Neuronal stem cell (in vitro differentiated cells): ENCODE measurements at regions not wholly inside any gene's neighbourhood (a gene's known extent, or its start where the extent isn't known, plus 50 kb on each side); places are given as distances from the start of the nearest gene placed in this dataset.

Source experiments
- DNase-seq: peaks from one replicate; pipeline ENCODE4 v3.0.0-alpha.2; 2013; ENCODE audit warnings: low spot score
- H2AFZ ChIP-seq: one replicate; pipeline ENCODE4 v1.6.1; 2013; ENCODE audit warnings: mild to moderate bottlenecking, low read length, inconsistent platforms
- H2AK5ac ChIP-seq: 2 replicates; pipeline ENCODE4 v1.6.1; 2013; ENCODE audit warnings: low read depth, mild to moderate bottlenecking, inconsistent platforms, low read length, moderate library complexity, mixed read lengths
- H2BK120ac ChIP-seq: 2 replicates; pipeline ENCODE4 v1.6.1; 2013; ENCODE audit warnings: low read depth, mild to moderate bottlenecking, inconsistent platforms, low read length, moderate library complexity, mixed read lengths
- H2BK12ac ChIP-seq: one replicate; pipeline ENCODE4 v1.6.1; 2013; ENCODE audit warnings: low read length, inconsistent platforms
- H2BK15ac ChIP-seq: 2 replicates; pipeline ENCODE4 v1.6.1; 2013; ENCODE audit warnings: mild to moderate bottlenecking, low read length, inconsistent platforms, mixed read lengths
- H2BK5ac ChIP-seq: one replicate; pipeline ENCODE4 v1.6.1; 2013; ENCODE audit warnings: inconsistent platforms, mild to moderate bottlenecking, low read length, moderate library complexity
- H3K14ac ChIP-seq: one replicate; pipeline ENCODE4 v1.6.1; 2013; ENCODE audit warnings: low read length, inconsistent platforms
- H3K18ac ChIP-seq: 2 replicates; pipeline ENCODE4 v1.6.1; 2013; ENCODE audit warnings: low read length, inconsistent platforms
- H3K23ac ChIP-seq: 2 replicates; pipeline ENCODE4 v1.6.1; 2013; ENCODE audit warnings: low read depth, mild to moderate bottlenecking, mixed read lengths, low read length, inconsistent platforms; ENCODE audit not compliant: poor library complexity
- H3K27ac ChIP-seq: replicated peaks from 3 replicates; pipeline ENCODE4 v1.5.1; 2013; ENCODE audit warnings: low read length, inconsistent platforms
- H3K27me3 ChIP-seq, 3 experiments: 2 replicates each; pipeline ENCODE4 v1.6.1; 2013; ENCODE audit warnings: low read length in 3 of 3, mild to moderate bottlenecking in 2 of 3, inconsistent platforms in 1 of 3, low read depth in 1 of 3, mixed read lengths in 1 of 3, moderate library complexity in 1 of 3; ENCODE audit not compliant: control insufficient read depth in 3 of 3, insufficient read depth in 3 of 3
- H3K36me3 ChIP-seq, 2 donors: replicated peaks in 1 of 2; 2 replicates each; pipeline ENCODE4 v1.6.1; 2013; ENCODE audit warnings: low read length in 2 of 2; ENCODE audit not compliant: control insufficient read depth in 2 of 2, insufficient read depth in 2 of 2
- H3K4ac ChIP-seq: 2 replicates; pipeline ENCODE4 v1.6.1; 2013; ENCODE audit warnings: inconsistent platforms, mild to moderate bottlenecking, low read length, moderate library complexity
- H3K4me1 ChIP-seq, 2 donors: 1 replicate in 1 of 2; 2 replicates in 1 of 2; pipeline ENCODE4 v1.6.1; 2013; ENCODE audit warnings: low read length in 2 of 2, low read depth in 1 of 2; ENCODE audit not compliant: control insufficient read depth in 2 of 2, insufficient read depth in 1 of 2
- H3K4me2 ChIP-seq: one replicate; pipeline ENCODE4 v1.6.1; 2013; ENCODE audit warnings: mild to moderate bottlenecking, low read length, inconsistent platforms; ENCODE audit not compliant: insufficient read depth, poor library complexity, severe bottlenecking
- H3K4me3 ChIP-seq, 2 donors: 2 replicates each; pipeline ENCODE4 v1.5.1; 2013; ENCODE audit warnings: low read length in 2 of 2, mild to moderate bottlenecking in 2 of 2, inconsistent platforms in 1 of 2, moderate library complexity in 1 of 2
- H3K79me1 ChIP-seq: one replicate; pipeline ENCODE4 v1.6.1; 2013; ENCODE audit warnings: low read depth, mild to moderate bottlenecking, inconsistent platforms, low read length, moderate library complexity
- H3K9ac ChIP-seq: one replicate; pipeline ENCODE4 v1.6.1; 2013; ENCODE audit warnings: mild to moderate bottlenecking, low read depth, low read length, inconsistent platforms; ENCODE audit not compliant: poor library complexity
- H3K9me3 ChIP-seq, 2 donors: replicated peaks in 1 of 2; 2 replicates each; pipeline versions ENCODE3 to v1.6.1; 2013; ENCODE audit warnings: low read length in 2 of 2, mild to moderate bottlenecking in 2 of 2, inconsistent platforms in 1 of 2, low read depth in 1 of 2, mixed read lengths in 1 of 2, moderate library complexity in 1 of 2; ENCODE audit not compliant: control insufficient read depth in 2 of 2, insufficient read depth in 1 of 2
- H4K8ac ChIP-seq: one replicate; pipeline ENCODE4 v1.6.1; 2013; ENCODE audit warnings: low read depth, mild to moderate bottlenecking, inconsistent platforms, low read length, moderate library complexity
- H4K91ac ChIP-seq: one replicate; pipeline ENCODE4 v1.6.1; 2013; ENCODE audit warnings: low read length, low read depth, mild to moderate bottlenecking, inconsistent platforms; ENCODE audit not compliant: poor library complexity
- WGBS, 2 donors: extraction: QIAGEN DNeasy Blood & Tissue Kit; methylation state at CpG; one replicate each; pipeline ENCODE4 v1.1.7; 2013; ENCODE audit warnings: missing lambda C conversion rate in 2 of 2, mixed read lengths in 1 of 2; ENCODE audit not compliant: insufficient read length in 2 of 2, insufficient replicate concordance in 1 of 2; ENCODE audit errors: extremely low coverage in 2 of 2; 5-methylcytosine and 5-hydroxymethylcytosine counted together

DNA sequence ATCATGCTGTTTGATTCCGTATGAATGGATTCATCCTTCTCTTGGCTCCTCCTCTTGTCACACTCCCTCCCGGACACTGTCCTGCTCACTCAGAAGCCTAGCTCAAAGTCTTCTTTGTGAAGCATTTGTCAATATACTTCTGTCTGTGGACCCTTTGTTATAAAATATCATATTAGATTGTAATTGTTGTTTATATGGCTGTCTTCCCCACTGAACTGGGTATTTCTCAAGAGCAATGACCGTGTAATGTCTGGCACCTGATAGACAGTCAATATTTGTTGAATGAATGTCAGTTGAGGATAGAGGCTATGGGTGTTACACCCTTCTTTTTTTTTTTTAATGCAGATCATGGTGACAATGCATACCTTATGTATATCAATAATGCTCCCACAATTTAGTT lies 335.3 kb downstream of the SOX4 start:
- no peak overlapping the region for H2BK12ac ChIP-seq
- H3K27ac ChIP-seq: no peak overlapping the region
- H3K4me1 ChIP-seq: no peaks in the 10 kb centered on the region
- no CpG with 5 or more reads among the region's 3 CpGs for WGBS, 2 donors
- no peak overlapping the region for H4K91ac ChIP-seq
- no peak overlapping the region for H2BK15ac ChIP-seq
- no peak overlapping the region for H3K14ac ChIP-seq
- H2AK5ac ChIP-seq: no peak overlapping the region
- no peak overlapping the region for H3K4ac ChIP-seq
- peaks cover 0 to 8% of the 10 kb centered on the region in 2 donors for H3K9me3 ChIP-seq
- no peak overlapping the region for H2AFZ ChIP-seq
- DNase-seq: no peak
- H3K36me3 ChIP-seq: peaks cover 0 to 6% of the 10 kb centered on the region in 2 donors
- H4K8ac ChIP-seq: no peak overlapping the region
- no peak overlapping the region for H2BK5ac ChIP-seq
- H3K79me1 ChIP-seq: no peaks in the 10 kb centered on the region
- H3K27me3 ChIP-seq: no peaks in the 10 kb centered on the region
- H2BK120ac ChIP-seq: no peak overlapping the region
- no peak overlapping the region for H3K18ac ChIP-seq
- H3K9ac ChIP-seq: no peak overlapping the region
- H3K4me2 ChIP-seq: no peak overlapping the region
- H3K23ac ChIP-seq: no peak overlapping the region
- H3K4me3 ChIP-seq: no peak overlapping the region

DNA sequence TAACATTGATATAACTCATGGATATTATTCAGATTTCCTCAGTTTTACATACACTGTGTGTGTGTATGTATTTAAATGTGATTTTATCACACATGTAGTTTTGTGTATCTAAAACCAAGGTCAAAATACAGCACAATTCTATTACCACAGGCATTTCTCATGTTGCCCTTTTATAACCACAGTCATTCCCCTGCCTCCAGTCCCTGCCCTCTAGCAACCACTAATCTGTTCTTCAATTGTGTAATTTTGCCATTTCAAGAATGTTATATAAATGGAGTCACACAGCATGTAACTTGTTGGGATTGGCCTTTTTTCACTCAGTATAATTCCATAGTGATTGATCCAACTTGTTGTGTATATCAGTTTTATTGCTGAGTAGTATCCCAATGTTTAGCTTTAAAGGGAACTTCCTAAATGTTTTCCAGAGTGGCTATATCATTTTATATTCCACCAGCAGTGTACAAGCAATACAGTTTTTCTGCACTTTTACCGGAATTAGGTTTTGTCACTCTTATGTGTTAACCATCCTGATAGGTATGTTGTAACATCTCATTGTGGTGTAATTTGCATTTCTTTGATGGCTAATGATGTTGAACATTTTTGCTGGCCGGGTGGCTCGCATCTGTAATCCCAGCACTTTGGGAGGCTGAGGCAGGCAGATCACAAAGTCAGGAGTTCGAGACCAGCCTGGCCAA lies 338.2 kb downstream of the SOX4 start:
- Histone ChIP-seq H2AK5ac (no peak overlapping the region), H3K4me2 (no peak overlapping the region), H3K9ac (no peak overlapping the region), H3K4me1 (no peaks in the 10 kb centered on the region), H3K27me3 (no peaks in the 10 kb centered on the region), H4K8ac (no peak overlapping the region), H2BK12ac (no peak overlapping the region), H3K36me3 (peaks cover 0 to 10% of the 10 kb centered on the region in 2 donors), H3K4ac (no peak overlapping the region), H2BK120ac (no peak overlapping the region), H3K9me3 (peaks cover 0 to 14% of the 10 kb centered on the region in 2 donors), H3K23ac (no peak overlapping the region), H2BK5ac (no peak overlapping the region), H2BK15ac (no peak overlapping the region), H3K14ac (no peak overlapping the region), H3K27ac (no peak overlapping the region), H4K91ac (no peak overlapping the region), H2AFZ (no peak overlapping the region), H3K18ac (no peak overlapping the region), H3K4me3 (no peak overlapping the region), H3K79me1 (no peaks in the 10 kb centered on the region)
- DNase-seq: no peak
- no CpG with 5 or more reads among the region's 4 CpGs for WGBS, 2 donors

DNA sequence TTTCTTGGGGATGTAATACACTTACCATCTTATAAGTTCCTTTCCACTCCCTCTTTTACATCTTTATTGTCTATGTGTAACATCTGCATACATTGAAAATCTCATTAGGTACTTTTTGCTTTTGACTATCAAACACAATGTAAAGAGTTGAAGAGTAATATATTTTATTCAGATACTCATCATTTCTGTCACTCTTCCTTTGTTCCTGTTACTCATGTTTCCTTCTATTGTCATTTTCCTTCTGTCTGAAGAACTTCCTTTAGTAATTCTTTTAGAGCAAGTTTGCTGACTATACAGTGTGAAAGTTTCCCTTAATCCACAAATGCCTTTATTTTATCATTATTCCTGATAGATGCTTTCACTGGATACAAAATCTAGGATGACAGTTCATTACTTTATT lies 339.8 kb downstream of the SOX4 start:
- H4K91ac ChIP-seq: no peak overlapping the region
- H3K23ac ChIP-seq: no peak overlapping the region
- no peaks in the 10 kb centered on the region for H3K4me1 ChIP-seq
- H3K27me3 ChIP-seq: no peaks in the 10 kb centered on the region
- no peak overlapping the region for H3K4me3 ChIP-seq
- no peak overlapping the region for H4K8ac ChIP-seq
- no peak overlapping the region for H2AFZ ChIP-seq
- no peak overlapping the region for H2BK5ac ChIP-seq
- H2BK15ac ChIP-seq: no peak overlapping the region
- no peak overlapping the region for H3K27ac ChIP-seq
- no peak overlapping the region for H2AK5ac ChIP-seq
- H3K9ac ChIP-seq: no peak overlapping the region
- H3K14ac ChIP-seq: no peak overlapping the region
- H2BK12ac ChIP-seq: no peak overlapping the region
- peaks cover 0 to 22% of the 10 kb centered on the region in 2 donors for H3K9me3 ChIP-seq
- no peak overlapping the region for H3K18ac ChIP-seq
- no peak overlapping the region for H3K4me2 ChIP-seq
- DNase-seq: no peak
- H2BK120ac ChIP-seq: no peak overlapping the region
- H3K4ac ChIP-seq: no peak overlapping the region
- H3K79me1 ChIP-seq: no peaks in the 10 kb centered on the region
- H3K36me3 ChIP-seq: peaks cover 0 to 10% of the 10 kb centered on the region in 2 donors

GRCh38 chr6:21935142-21935541 lies 341.6 kb downstream of the SOX4 start:
- Histone ChIP-seq H3K79me1 (no peaks in the 10 kb centered on the region), H3K4me1 (no peaks in the 10 kb centered on the region), H3K27me3 (no peaks in the 10 kb centered on the region), H3K14ac (no peak overlapping the region), H3K4ac (no peak overlapping the region), H4K91ac (no peak overlapping the region), H2AK5ac (no peak overlapping the region), H2BK15ac (no peak overlapping the region), H3K4me2 (no peak overlapping the region), H4K8ac (no peak overlapping the region), H3K23ac (no peak overlapping the region), H2BK120ac (no peak overlapping the region), H3K18ac (no peak overlapping the region), H3K36me3 (peaks cover 0 to 10% of the 10 kb centered on the region in 2 donors), H3K4me3 (no peak overlapping the region), H3K9me3 (peaks cover 0 to 20% of the 10 kb centered on the region in 2 donors), H3K27ac (no peak overlapping the region), H2AFZ (no peak overlapping the region), H2BK12ac (no peak overlapping the region), H3K9ac (no peak overlapping the region), H2BK5ac (no peak overlapping the region)
- no peak for DNase-seq
